Adrenal gland (tissue), 5 donors: ENCODE measurements at regions not wholly inside any gene's neighbourhood (a gene's known extent, or its start where the extent isn't known, plus 50 kb on each side); places are given as distances from the start of the nearest gene placed in this dataset.

Source experiments
- POLR2A ChIP-seq, 2 donors: fragments of 450-650 bp; IDR thresholded peaks; one replicate each; pipeline ENCODE4 v1.6.1; 2017; ENCODE audit warnings: antibody characterized with exemption in 2 of 2, mild to moderate bottlenecking in 2 of 2, moderate library complexity in 1 of 2
- TF ChIP-seq, protein P1 (sequence below), 6 experiments: fragments of 450-650 bp in 4 of 6; fragments of 200-600 bp in 2 of 6; sonication (generic) in 1 of 6; IDR thresholded peaks; 1 replicate in 5 of 6; 2 replicates in 1 of 6; pipeline versions ENCODE4 v1.5.1 to v1.8.0; 2016 to 2021; ENCODE audit warnings: antibody characterized with exemption in 6 of 6, mild to moderate bottlenecking in 2 of 6, moderate library complexity in 1 of 6
- donor health status: DM: no; HTN: no; CAD: no.

GRCh38 chr5:112614986-112615385 lies 122.7 kb upstream of the APC start:
- TF ChIP-seq, protein P1, sequence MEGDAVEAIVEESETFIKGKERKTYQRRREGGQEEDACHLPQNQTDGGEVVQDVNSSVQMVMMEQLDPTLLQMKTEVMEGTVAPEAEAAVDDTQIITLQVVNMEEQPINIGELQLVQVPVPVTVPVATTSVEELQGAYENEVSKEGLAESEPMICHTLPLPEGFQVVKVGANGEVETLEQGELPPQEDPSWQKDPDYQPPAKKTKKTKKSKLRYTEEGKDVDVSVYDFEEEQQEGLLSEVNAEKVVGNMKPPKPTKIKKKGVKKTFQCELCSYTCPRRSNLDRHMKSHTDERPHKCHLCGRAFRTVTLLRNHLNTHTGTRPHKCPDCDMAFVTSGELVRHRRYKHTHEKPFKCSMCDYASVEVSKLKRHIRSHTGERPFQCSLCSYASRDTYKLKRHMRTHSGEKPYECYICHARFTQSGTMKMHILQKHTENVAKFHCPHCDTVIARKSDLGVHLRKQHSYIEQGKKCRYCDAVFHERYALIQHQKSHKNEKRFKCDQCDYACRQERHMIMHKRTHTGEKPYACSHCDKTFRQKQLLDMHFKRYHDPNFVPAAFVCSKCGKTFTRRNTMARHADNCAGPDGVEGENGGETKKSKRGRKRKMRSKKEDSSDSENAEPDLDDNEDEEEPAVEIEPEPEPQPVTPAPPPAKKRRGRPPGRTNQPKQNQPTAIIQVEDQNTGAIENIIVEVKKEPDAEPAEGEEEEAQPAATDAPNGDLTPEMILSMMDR (IDR thresholded peaks at IDR 0.05) = no peak
- TF ChIP-seq POLR2A (IDR thresholded peaks at IDR 0.05) = no peak
